ENCODE measurements at regions not wholly inside any gene's neighbourhood (a gene's known extent, or its start where the extent isn't known, plus 50 kb on each side); places are given as distances from the start of the nearest gene placed in this dataset.
"Not testable (repeated sequence)": the region's sequence is repeated elsewhere in the genome, so short reads cannot be mapped to it uniquely, and the experiment has no call there.

DNA sequence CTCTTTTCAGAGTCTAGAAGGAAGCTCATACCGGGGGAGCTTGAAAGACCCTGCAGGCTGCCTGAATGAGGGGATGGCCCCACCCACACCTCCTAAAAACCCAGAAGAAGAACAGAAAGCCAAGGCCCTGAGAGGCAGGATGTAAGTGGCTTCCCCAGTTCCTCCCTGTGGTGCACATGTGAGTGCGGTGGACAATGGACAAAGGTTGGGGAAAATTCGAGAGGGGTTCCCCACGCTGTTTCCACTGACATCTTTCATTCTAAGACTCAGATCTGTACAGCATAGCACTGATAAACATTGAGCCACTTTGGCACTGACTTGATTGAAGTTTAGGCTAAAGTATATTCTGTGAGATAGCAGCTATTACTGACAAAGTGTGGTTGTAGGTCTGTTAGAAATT, 79.5 kb upstream of the UMPS start:
- DNase-seq (ENCODE audit: low spot score): peak; percentile 56
- TF ChIP-seq, protein P1, sequence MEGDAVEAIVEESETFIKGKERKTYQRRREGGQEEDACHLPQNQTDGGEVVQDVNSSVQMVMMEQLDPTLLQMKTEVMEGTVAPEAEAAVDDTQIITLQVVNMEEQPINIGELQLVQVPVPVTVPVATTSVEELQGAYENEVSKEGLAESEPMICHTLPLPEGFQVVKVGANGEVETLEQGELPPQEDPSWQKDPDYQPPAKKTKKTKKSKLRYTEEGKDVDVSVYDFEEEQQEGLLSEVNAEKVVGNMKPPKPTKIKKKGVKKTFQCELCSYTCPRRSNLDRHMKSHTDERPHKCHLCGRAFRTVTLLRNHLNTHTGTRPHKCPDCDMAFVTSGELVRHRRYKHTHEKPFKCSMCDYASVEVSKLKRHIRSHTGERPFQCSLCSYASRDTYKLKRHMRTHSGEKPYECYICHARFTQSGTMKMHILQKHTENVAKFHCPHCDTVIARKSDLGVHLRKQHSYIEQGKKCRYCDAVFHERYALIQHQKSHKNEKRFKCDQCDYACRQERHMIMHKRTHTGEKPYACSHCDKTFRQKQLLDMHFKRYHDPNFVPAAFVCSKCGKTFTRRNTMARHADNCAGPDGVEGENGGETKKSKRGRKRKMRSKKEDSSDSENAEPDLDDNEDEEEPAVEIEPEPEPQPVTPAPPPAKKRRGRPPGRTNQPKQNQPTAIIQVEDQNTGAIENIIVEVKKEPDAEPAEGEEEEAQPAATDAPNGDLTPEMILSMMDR (IDR thresholded peaks at IDR 0.05; ENCODE audit: extremely low read depth, missing control alignments): no peak

DNA sequence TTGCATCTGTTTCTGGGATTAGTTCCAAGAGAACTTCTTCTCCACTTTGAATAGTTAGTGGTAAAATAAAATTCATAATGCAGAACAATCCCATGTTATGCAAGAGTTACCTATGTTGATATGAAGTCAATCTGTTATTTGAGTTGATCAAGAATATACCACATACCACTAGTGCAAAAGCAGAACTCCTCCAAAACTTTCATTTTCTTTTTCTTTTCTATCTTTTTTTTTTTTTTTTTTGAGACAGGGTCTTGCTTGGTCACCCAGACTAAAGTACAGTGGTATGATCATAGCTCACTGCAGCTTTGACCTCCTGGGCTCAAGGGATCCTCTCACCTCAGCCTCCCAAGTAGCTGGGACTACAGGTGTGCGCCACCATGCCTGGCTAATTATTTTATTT, 78.8 kb upstream of the UMPS start:
- not testable (repeated sequence) for DNase-seq (ENCODE audit: low spot score)

DNA sequence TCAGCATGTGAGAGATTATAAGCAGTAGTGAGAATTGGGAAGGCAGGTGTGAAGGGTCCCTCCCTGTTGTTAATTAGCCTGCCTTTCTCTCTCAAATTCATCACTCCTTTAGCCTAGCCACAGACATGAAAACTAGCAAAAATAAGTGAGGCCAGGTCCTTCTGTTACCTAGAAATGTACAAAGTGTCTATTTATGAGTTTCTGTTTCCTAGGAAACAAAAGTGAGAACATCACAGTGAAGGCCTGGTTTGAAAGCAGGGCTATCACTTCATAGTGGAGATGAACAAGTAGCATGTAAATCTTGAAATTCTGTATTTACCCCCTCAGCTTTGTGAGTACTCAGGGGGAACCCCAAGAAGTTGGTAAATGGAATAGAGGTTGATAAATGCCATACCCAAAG, 78.2 kb upstream of the UMPS start:
- DNase-seq (ENCODE audit: low spot score): peak; percentile 29

DNA sequence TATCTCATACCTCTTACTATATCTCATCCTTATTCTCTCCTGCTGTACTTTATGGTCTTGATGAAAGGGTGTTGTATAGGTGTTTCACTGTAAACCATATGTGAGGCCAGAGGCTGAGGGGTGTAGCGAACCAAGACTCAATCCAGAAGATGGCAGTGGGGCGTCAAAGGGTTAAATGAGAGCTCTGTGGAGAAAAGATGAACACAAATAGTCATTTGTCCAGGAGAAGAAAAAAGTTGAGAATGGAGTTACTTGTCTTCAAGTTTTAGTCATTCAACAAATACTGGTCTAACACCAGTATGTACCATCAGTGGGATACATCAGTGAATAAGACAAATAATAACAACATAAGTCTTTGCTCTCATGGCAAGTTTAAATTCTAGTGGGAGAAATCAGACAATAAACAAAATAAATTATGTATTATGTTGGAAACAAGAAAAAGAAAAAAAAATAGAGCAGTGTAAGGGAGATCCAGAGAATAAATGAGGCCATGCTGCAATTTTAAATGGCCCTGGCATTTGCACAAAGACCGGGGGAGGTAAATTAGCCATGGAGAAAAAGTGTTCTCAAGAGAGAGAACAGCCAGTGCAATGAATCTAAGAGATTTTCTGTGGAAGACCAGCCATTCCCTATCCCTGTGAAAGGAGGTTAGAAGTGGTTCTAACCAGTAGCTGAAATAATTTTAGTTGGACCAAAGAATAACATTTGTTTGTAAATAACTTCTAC, 77.0 kb upstream of the UMPS start:
- no peak for DNase-seq (ENCODE audit: low spot score)
- TF ChIP-seq, protein P1 (IDR thresholded peaks at IDR 0.05; ENCODE audit: extremely low read depth, missing control alignments): no peak

More for the DNA sequence above, 78.2 kb upstream of the UMPS start:
- TF ChIP-seq, protein P1 (IDR thresholded peaks at IDR 0.05; ENCODE audit: extremely low read depth, missing control alignments): no peak

DNA sequence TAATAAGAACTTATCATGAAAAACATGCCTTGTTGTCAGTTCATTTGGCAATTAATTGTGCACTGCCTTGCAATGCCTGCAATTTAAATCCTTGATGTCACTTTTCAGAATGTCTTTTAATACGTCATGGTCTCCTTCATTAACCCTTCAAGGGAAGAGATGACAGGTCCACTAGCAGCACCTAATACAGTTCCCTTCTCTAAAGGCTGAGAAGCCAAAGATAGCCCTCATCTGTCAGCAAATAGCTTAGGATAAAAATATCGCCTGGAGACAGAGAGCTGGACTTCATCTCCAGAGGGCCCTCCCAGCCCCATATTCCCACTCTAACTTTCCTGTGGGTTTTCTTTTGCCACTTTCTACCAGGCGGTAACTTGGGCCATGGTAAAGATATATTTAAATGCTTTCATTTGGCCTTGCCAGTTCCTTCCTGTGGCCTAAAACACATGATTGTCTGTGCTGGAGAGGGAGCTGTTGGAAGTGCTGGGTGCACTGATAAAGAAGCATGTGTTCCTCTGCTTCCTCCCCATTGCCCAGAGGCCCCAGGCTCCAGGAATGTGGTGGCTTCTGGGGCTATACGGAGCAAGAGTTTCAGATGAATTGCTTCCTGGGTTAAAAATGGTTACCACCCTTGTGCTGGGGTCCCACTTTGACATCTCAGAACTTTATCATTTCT, 76.3 kb upstream of the UMPS start:
- TF ChIP-seq, protein P1 (IDR thresholded peaks at IDR 0.05; ENCODE audit: extremely low read depth, missing control alignments): no peak
- DNase-seq (ENCODE audit: low spot score): no peak

DNA sequence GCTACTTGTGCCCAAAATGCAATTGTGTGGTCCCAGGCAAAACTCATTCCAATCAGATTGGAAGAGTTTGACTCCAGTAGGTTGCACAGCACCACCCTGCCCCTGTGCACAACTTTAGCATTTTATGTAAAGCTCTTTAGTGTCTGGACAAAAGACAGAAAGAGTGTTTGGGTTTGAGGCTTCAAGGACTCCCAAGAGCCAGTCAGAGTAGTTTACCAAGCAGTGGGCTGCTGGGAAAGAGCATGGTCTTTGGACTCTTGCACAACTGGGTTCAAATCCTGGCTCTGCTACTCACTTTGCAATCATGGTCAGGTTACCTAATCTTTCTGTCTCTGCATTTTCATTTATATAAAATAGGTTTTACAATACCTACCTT, 75.8 kb upstream of the UMPS start:
- TF ChIP-seq, protein P1 (IDR thresholded peaks at IDR 0.05; ENCODE audit: extremely low read depth, missing control alignments): no peak
- DNase-seq (ENCODE audit: low spot score): no peak

DNA sequence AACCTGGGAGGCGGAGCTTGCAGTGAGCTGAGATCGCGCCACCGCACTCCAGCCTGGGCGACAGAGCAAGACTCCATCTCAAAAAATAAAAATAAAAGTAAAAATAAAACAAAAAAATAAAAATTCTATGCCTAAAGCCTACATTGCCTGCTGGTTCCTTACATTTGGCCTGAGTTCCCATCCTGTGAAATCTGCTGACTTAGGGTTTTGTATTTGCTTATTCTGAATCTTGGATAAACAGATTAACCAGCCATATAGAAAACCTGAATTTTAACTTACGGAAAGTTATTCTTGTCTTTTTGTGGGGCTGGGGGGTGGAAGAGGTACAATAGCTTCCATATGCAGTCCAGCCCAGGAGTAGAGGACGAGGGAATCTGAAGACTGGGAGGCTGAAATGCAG, 73.7 kb upstream of the UMPS start:
- TF ChIP-seq, protein P1 (IDR thresholded peaks at IDR 0.05; ENCODE audit: extremely low read depth, missing control alignments): no peak

DNA sequence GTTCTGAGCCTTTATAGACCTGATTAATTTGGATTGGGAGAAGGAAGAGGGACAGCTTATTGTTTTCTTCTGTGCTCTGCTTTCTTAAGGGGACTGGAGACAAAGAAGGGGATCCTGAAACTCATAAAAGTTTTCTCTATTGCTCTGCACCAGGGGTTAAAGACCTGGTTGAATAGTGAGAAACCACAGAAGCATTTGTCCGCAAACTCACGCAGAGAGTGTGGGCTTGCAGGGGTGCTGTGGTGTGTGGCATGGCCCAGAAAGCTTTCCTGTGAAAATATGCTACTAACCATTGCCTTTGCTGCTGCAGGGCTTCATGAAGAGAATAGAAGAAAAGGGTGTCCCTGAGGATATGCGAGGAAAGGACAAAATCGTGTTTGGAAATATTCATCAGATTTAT, 73.1 kb upstream of the UMPS start:
- DNase-seq (ENCODE audit: low spot score): no peak
- TF ChIP-seq, protein P1 (IDR thresholded peaks at IDR 0.05; ENCODE audit: extremely low read depth, missing control alignments): no peak

More for the DNA sequence above, 73.7 kb upstream of the UMPS start:
- DNase-seq (ENCODE audit: low spot score): no peak
